ENCODE measurements at regions not wholly inside any gene's neighbourhood (a gene's known extent, or its start where the extent isn't known, plus 50 kb on each side); places are given as distances from the start of the nearest gene placed in this dataset.

- no peak for TF ChIP-seq CTCF (IDR thresholded peaks at IDR 0.05)
- no peak for TF ChIP-seq POLR2A (IDR thresholded peaks at IDR 0.05)
These were observed 75.1 kb upstream of the NUDT10 start for GRCh38 chrX:51257490-51257889.

Data from heart left ventricle (tissue), 13 donors.